ENCODE measurements at regions not wholly inside any gene's neighbourhood (a gene's known extent, or its start where the extent isn't known, plus 50 kb on each side); places are given as distances from the start of the nearest gene placed in this dataset.

DNA sequence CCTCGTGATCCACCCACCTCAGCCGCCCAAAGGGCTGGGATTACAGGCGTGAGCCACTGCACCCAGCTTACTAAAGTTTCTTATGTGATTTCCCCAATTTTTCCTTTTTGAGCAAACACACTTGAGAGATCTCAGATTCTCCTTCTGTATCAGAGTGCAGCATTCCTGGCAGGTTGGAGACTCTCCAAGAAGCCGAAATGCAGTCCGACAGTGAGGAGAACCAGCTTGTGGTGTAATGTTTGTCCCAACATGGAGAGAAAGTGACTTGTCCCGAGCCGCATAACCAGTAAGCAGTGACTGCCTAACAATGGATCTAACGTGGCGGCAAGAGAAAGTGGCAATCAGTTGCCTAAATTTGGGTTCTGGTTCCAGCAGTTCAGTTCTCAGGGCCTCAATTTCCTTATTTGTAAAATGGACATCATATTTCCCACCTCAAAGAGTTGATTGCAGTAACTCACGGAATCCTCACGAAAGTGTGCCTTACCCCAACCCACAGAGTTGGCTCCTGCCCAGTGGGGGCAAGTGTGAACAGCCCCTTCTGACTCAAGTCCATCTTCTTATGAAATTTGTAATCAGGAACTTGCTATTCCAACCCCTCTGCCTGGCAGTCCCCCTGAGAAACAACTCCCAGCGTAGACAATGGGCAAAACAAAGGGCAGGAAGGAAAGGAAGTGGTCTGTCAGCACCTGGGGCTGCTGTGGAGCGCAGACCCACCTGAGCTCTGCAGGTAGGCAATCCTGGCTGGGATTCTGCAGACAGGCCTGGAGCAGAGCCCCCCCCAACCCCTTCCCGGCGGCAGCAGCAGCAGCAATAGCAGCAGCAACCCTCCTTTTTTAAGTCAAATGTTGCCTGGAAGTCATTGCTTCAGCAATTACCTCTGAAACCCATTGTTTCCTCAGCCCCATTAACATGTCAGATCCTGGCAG is 223.6 kb upstream of the POU3F1 start (continued):
- TF ChIP-seq, protein P1, sequence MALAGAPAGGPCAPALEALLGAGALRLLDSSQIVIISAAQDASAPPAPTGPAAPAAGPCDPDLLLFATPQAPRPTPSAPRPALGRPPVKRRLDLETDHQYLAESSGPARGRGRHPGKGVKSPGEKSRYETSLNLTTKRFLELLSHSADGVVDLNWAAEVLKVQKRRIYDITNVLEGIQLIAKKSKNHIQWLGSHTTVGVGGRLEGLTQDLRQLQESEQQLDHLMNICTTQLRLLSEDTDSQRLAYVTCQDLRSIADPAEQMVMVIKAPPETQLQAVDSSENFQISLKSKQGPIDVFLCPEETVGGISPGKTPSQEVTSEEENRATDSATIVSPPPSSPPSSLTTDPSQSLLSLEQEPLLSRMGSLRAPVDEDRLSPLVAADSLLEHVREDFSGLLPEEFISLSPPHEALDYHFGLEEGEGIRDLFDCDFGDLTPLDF (CRISPR knock-in tag; IDR thresholded peaks at IDR 0.05), result no peak
- TF ChIP-seq MYBL2 (CRISPR knock-in tag; IDR thresholded peaks at IDR 0.05), result no peak
- peak; percentile 77; the same call in 1 of the 2 replicates for TF ChIP-seq ZBTB21 (CRISPR knock-in tag; IDR thresholded peaks at IDR 0.05; ENCODE audit: borderline replicate concordance)
- peak; percentile 84; the same call in 1 of the 2 replicates for TF ChIP-seq TEAD1 (CRISPR knock-in tag; IDR thresholded peaks at IDR 0.05)
- TF ChIP-seq, protein P2, sequence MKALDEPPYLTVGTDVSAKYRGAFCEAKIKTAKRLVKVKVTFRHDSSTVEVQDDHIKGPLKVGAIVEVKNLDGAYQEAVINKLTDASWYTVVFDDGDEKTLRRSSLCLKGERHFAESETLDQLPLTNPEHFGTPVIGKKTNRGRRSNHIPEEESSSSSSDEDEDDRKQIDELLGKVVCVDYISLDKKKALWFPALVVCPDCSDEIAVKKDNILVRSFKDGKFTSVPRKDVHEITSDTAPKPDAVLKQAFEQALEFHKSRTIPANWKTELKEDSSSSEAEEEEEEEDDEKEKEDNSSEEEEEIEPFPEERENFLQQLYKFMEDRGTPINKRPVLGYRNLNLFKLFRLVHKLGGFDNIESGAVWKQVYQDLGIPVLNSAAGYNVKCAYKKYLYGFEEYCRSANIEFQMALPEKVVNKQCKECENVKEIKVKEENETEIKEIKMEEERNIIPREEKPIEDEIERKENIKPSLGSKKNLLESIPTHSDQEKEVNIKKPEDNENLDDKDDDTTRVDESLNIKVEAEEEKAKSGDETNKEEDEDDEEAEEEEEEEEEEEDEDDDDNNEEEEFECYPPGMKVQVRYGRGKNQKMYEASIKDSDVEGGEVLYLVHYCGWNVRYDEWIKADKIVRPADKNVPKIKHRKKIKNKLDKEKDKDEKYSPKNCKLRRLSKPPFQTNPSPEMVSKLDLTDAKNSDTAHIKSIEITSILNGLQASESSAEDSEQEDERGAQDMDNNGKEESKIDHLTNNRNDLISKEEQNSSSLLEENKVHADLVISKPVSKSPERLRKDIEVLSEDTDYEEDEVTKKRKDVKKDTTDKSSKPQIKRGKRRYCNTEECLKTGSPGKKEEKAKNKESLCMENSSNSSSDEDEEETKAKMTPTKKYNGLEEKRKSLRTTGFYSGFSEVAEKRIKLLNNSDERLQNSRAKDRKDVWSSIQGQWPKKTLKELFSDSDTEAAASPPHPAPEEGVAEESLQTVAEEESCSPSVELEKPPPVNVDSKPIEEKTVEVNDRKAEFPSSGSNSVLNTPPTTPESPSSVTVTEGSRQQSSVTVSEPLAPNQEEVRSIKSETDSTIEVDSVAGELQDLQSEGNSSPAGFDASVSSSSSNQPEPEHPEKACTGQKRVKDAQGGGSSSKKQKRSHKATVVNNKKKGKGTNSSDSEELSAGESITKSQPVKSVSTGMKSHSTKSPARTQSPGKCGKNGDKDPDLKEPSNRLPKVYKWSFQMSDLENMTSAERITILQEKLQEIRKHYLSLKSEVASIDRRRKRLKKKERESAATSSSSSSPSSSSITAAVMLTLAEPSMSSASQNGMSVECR (CRISPR knock-in tag; IDR thresholded peaks at IDR 0.05; ENCODE audit: borderline replicate concordance), result peak; percentile 62; the same call in 1 of the 2 replicates
- TF ChIP-seq, protein P3, sequence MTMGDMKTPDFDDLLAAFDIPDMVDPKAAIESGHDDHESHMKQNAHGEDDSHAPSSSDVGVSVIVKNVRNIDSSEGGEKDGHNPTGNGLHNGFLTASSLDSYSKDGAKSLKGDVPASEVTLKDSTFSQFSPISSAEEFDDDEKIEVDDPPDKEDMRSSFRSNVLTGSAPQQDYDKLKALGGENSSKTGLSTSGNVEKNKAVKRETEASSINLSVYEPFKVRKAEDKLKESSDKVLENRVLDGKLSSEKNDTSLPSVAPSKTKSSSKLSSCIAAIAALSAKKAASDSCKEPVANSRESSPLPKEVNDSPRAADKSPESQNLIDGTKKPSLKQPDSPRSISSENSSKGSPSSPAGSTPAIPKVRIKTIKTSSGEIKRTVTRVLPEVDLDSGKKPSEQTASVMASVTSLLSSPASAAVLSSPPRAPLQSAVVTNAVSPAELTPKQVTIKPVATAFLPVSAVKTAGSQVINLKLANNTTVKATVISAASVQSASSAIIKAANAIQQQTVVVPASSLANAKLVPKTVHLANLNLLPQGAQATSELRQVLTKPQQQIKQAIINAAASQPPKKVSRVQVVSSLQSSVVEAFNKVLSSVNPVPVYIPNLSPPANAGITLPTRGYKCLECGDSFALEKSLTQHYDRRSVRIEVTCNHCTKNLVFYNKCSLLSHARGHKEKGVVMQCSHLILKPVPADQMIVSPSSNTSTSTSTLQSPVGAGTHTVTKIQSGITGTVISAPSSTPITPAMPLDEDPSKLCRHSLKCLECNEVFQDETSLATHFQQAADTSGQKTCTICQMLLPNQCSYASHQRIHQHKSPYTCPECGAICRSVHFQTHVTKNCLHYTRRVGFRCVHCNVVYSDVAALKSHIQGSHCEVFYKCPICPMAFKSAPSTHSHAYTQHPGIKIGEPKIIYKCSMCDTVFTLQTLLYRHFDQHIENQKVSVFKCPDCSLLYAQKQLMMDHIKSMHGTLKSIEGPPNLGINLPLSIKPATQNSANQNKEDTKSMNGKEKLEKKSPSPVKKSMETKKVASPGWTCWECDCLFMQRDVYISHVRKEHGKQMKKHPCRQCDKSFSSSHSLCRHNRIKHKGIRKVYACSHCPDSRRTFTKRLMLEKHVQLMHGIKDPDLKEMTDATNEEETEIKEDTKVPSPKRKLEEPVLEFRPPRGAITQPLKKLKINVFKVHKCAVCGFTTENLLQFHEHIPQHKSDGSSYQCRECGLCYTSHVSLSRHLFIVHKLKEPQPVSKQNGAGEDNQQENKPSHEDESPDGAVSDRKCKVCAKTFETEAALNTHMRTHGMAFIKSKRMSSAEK (CRISPR knock-in tag; IDR thresholded peaks at IDR 0.05; ENCODE audit: borderline replicate concordance), result 0 out of 2 replicates have a peak, but pooled peaks have one; percentile 4
- TF ChIP-seq, protein P4, sequence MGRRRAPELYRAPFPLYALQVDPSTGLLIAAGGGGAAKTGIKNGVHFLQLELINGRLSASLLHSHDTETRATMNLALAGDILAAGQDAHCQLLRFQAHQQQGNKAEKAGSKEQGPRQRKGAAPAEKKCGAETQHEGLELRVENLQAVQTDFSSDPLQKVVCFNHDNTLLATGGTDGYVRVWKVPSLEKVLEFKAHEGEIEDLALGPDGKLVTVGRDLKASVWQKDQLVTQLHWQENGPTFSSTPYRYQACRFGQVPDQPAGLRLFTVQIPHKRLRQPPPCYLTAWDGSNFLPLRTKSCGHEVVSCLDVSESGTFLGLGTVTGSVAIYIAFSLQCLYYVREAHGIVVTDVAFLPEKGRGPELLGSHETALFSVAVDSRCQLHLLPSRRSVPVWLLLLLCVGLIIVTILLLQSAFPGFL (CRISPR knock-in tag; IDR thresholded peaks at IDR 0.05; ENCODE audit: borderline replicate concordance), result no peak
- TF ChIP-seq, protein P5, sequence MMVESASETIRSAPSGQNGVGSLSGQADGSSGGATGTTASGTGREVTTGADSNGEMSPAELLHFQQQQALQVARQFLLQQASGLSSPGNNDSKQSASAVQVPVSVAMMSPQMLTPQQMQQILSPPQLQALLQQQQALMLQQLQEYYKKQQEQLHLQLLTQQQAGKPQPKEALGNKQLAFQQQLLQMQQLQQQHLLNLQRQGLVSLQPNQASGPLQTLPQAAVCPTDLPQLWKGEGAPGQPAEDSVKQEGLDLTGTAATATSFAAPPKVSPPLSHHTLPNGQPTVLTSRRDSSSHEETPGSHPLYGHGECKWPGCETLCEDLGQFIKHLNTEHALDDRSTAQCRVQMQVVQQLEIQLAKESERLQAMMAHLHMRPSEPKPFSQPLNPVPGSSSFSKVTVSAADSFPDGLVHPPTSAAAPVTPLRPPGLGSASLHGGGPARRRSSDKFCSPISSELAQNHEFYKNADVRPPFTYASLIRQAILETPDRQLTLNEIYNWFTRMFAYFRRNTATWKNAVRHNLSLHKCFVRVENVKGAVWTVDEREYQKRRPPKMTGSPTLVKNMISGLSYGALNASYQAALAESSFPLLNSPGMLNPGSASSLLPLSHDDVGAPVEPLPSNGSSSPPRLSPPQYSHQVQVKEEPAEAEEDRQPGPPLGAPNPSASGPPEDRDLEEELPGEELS (CRISPR knock-in tag; IDR thresholded peaks at IDR 0.05), result peak; percentile 85
- peak; percentile 93 for TF ChIP-seq CBFB (CRISPR knock-in tag; IDR thresholded peaks at IDR 0.05; ENCODE audit: low read depth)
- TF ChIP-seq, protein P6, sequence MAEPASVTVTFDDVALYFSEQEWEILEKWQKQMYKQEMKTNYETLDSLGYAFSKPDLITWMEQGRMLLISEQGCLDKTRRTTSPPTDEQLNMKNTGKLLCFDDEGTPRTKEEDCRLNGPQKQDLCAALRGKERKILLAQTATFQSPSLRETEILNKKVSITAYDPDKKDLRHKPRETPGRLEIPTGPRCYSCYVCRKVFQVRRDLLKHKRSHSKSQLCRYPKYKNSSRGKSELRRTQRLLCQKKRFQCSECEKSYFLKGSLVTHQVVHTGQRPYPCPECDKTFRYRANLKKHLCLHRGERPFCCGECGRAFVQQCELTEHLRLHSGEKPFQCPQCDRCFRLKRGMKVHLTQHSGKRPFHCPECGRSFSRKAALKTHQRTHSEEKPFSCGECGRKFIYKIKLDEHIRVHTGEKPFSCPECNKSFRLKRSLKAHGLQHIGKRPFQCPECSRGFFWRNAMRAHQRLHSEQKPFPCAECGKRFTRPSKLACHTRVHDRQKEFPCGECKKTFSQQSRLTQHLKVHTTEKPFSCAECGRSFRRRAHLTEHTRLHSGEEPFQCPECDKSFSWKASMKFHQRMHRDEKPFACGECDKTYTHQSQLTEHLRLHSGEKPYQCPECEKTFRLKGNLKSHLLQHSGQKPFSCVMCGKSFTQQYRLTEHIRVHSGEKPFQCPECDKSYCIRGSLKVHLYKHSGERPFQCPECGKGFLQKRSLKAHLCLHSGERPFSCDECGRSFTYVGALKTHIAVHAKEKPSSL (CRISPR knock-in tag; conservative IDR thresholded peaks at IDR 0.05), result no peak
- TF ChIP-seq GTF2I (CRISPR knock-in tag; conservative IDR thresholded peaks at IDR 0.05), result no peak
- TF ChIP-seq NR2C2 (CRISPR knock-in tag; IDR thresholded peaks at IDR 0.05), result no peak
- TF ChIP-seq, protein P7, sequence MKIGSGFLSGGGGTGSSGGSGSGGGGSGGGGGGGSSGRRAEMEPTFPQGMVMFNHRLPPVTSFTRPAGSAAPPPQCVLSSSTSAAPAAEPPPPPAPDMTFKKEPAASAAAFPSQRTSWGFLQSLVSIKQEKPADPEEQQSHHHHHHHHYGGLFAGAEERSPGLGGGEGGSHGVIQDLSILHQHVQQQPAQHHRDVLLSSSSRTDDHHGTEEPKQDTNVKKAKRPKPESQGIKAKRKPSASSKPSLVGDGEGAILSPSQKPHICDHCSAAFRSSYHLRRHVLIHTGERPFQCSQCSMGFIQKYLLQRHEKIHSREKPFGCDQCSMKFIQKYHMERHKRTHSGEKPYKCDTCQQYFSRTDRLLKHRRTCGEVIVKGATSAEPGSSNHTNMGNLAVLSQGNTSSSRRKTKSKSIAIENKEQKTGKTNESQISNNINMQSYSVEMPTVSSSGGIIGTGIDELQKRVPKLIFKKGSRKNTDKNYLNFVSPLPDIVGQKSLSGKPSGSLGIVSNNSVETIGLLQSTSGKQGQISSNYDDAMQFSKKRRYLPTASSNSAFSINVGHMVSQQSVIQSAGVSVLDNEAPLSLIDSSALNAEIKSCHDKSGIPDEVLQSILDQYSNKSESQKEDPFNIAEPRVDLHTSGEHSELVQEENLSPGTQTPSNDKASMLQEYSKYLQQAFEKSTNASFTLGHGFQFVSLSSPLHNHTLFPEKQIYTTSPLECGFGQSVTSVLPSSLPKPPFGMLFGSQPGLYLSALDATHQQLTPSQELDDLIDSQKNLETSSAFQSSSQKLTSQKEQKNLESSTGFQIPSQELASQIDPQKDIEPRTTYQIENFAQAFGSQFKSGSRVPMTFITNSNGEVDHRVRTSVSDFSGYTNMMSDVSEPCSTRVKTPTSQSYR (CRISPR knock-in tag; IDR thresholded peaks at IDR 0.05), result no peak; the same call in 1 of the 2 replicates
- TF ChIP-seq, protein P8, sequence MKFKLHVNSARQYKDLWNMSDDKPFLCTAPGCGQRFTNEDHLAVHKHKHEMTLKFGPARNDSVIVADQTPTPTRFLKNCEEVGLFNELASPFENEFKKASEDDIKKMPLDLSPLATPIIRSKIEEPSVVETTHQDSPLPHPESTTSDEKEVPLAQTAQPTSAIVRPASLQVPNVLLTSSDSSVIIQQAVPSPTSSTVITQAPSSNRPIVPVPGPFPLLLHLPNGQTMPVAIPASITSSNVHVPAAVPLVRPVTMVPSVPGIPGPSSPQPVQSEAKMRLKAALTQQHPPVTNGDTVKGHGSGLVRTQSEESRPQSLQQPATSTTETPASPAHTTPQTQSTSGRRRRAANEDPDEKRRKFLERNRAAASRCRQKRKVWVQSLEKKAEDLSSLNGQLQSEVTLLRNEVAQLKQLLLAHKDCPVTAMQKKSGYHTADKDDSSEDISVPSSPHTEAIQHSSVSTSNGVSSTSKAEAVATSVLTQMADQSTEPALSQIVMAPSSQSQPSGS (CRISPR knock-in tag; IDR thresholded peaks at IDR 0.05; ENCODE audit: borderline replicate concordance, low read depth), result no peak

Measured in WTC11 (cell line).